Putamen (tissue), 1 donor: ENCODE measurements at regions not wholly inside any gene's neighbourhood (a gene's known extent, or its start where the extent isn't known, plus 50 kb on each side); places are given as distances from the start of the nearest gene placed in this dataset.

Experiments
- DNase-seq: peaks from one replicate; pipeline ENCODE4 v3.0.0-alpha.2; 2016; ENCODE audit warnings: low spot score

DNA sequence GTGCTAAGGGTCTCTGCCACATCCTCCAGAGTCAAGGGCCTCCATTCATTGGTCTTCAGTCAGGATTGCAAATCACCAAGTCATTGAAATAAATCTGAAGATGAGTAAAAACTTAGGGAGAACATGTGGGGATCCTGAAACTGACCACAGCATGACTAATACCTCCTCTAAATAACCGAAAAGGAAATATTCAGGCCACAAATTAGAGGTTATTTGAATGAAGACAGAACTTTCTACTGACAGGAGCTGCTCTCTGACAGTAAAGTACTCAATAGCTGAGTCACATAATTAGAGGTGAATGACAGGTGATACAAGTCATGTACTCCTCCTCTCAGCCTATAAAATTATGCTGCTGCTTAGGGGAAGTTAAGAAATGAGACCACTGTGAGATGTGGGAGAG lies 240.2 kb upstream of the F9 start:
- peak; percentile 0 for DNase-seq

DNA sequence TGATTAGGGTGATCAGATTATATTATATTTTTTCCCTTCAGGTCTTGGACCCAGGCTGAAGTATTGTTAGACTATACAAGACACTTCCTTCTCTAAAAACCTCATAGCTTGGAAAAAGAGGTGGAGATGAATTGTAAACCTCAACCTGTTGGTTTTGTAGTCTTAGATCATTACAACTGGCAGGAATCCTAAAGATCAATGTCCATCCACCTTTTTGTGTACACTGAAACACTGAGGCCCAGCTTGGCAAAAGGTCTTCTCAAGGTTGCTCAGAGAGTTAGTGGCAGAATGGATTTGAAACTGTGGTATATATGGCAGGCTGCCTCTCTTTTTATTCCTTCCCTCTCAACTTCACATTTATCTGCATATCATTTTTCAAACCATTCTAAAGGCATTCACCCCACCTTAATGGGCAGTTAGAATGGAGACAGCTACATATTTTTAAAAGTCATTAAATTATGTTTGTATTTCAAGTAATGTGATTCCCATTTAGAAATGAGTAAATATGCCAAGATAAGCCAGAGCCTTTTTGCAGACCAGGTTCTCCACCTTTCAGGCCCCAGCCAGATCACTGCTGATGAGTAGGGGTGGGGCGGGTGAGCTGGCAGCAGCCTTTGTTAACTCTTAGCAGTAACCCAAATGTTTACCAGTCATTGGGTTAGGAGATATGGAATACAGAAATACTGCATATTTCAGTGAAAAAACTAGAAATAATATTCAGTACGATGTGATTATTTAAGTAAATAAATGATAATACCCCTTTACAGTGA lies 243.2 kb upstream of the F9 start:
- DNase-seq: no peak

DNA sequence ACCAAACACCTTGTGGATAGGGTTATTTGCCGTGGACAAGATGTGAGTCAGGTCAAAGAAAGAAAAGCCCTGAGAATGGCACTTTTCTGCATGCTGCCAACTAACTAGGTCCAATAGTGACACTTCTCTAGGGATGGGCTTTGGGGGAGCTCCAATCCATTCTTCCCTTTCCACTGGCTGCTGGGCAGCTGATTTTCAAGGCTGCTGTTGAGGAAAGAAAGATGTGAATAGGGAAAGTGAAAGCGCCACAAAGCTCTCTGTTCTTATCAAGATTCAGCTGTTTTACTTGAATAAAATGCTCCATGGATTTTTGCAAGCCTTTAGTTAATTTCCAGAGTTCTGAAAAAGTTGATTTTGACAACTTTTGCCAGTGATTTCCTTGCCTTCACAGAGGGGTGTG lies 244.2 kb upstream of the F9 start:
- DNase-seq: no peak

DNA sequence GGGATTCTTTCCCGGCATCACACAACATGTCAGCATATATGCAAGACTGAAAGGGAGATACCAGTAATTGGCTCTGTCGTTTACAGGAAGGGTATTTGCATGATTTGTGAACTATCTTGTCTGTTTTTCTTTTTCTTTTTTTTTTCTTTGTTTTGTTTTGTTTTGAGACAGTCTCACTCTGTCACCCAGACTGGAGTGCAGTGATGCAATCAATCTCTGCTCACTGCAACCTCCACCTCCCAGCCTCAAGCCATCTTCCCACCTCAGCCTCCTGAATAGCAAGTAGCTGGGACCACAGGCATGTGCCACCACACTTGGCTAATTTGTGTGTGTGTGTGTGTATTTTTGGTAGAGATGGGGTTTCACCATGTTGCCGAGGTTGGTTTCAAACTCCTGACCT lies 262.7 kb upstream of the F9 start:
- no peak for DNase-seq

DNA sequence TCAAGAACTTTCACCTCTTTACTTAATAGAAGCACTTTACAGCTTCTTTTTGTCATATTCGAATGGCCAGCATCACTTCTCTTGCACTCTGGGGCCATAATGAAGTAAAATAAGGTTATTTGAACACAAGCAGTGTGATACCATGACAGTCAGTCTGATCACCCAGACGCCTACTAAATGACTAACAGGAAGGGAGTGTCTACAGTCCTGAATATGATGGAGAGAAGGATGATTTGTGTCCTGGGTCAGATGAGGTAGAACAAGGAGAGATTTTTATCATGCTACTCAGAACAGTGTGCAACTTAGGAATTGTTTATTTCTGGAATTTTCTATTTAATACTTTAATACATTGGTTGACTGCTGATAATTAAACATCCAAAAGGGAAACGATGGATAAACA lies 284.2 kb upstream of the F9 start:
- DNase-seq: no peak

DNA sequence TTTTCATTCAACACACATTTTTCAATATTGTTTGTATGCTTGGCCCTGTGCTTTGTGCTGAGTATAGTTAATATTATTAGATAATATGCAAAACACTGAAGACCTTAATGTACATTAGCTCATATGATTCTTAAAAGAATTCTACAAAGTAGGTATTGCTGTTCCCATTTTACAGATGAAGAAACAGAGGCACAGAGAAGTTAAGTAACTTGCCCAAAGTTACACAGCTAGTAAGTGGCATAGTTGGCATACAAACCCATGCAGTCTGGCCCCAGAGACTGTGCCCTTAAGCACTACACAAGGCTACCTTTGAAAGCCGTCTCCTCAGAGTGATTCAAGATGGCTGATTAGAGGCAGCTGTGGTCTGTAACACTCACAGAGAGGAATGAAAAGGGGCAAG lies 293.4 kb upstream of the F9 start:
- no peak for DNase-seq

DNA sequence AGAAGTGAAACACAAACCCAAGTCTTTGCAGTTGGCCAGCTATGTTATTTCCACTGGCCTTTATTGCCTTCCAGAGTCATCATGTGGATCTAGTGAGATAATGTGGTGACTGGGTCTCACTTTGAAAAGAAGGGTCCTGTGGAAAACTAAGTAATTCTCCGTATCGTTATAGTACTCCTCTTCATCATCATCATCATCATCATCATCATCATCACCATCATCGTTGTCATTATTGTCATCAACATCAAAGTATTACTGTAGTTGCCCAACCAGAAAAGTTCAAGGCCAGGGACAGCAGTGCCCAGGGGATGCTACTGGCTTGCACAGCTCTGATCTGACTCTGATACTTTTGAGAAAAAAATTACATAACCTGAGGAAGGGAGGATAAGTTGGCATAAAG lies 295.6 kb upstream of the F9 start:
- no peak for DNase-seq

DNA sequence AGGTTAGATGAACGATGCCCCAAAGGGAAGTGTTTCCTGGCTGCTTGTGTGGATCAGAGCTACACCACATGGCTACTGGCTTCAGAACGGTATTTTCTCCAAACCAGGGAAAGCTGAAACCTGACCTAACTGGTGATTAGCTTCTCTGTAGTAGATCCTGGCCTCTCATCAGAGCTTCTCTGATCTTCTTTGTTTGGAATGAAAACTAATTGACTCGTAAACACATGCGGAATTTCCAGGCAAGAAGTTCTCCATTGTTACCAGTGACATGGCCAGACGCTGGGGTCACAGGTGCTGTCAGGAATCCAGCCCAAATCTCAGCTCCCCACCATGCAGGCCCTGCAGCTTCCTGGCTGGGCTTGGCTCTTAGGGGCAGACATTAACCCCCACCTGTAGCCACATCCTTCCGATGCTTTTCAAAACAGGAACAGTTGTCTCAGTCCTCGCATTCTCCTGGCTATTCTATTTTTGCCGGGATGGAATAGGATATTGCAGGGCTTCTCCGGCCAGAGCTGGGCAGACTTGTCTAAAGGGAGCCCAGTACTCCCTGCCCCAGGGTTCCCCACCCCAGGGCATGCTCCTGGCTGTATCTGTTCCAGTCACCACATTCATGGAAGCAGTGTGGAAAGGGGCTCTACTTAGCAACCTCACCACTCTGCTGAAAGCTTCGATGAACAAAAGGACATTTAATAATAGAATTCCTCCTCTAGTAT lies 305.4 kb upstream of the F9 start:
- DNase-seq: no peak

DNA sequence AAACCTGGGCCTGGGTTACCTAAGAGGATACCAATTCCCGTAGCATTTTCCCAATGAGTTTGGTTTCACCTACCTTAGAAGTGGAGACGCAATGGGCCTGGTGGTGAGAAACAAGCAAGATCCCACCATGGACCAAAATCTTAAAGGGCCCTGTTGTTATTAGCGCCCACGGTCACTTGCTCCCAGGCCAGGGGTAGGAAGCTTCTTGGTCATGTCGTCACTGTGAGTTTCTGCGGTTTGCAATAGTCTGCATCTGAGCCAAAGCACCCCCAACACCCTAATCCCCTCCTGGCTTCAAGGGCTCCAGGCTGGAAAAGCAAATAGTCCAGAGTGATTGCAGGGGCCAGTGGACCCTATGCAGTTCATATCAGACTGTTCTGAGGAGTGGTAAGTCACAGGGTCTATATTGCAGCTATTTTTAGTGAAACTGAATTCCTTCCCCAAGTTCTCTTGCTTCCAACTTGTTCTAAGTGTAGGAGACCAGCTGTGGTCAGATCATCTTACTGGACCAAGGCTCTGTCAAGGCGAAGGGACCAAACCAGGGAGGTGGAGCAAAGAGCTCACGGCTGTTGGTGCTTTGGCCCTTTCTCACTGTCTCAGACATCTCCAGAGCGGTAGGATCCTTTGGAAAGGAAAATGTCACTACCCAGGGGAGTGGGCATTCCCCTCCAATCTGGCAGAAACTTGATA lies 307.9 kb upstream of the F9 start:
- DNase-seq: no peak

DNA sequence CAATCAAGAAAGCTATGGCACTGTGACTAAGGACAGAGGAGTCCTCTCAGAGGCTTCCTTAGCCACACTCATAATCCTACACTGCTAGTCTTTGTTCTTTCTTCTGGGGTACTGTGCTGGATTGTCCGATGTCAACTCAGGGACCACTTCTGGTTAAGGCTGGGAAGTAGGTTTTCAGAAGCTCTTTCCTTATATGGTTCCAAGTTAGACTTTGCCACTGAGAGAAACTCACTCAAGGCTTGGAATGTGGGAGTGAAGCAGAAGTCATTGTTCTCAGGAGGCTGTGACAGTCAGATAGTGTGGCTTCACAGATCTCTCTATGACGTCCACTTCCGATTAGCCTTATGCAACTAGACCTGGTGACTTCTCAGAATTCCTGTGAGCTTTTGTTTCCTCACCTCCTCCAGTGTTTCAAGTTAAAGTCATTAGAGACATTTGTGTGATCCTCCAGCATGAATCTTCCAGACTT lies 317.3 kb upstream of the F9 start:
- DNase-seq: no peak

DNA sequence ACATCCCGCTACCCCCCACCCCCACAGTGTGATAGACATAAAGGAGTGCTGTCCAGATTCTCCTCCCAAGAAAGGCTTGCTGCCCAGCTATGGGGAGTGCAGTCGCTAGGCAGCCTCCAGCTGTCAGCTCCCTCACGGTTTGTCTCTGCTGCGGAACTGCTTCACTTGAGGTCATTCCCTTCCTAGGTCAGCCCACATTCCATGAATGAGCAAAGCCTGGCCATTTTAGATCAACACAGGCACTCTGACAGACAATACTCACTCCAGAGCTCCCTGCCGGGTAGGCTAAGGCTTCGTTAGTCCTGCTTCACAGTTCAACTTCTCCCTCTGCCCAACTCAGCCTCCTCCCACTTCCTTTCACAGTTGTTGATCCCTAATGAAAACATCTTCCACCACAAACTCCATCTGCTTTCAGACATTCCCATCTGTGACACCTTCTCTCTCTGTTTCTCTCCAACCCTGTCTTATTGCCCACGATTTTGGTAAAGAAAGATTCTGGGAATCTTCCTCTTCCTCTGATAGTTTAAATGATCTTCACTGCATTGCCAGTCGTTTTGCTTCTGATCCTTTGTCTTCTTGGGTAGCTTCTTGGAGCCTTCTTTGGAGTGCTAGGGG lies 318.9 kb upstream of the F9 start:
- no peak for DNase-seq

DNA sequence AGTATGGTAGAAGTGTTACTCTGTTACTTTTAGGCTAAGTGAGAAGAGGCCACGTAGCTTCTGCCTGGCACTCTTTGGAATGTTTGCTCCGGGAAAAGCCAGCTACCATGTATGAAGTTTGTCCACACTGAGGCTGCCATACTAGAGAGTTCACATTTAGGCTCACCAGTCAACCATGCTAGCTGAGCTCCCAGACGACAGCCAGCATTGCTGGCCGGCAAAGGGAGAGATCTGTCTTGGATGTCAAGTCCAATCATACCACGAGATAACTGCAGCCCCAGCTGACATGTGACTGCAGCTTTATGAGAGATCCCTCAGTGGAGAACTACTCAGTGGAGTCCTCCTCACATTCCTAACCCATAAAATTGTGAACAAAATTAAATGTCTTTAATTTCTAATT lies 321.2 kb upstream of the F9 start:
- no peak for DNase-seq

DNA sequence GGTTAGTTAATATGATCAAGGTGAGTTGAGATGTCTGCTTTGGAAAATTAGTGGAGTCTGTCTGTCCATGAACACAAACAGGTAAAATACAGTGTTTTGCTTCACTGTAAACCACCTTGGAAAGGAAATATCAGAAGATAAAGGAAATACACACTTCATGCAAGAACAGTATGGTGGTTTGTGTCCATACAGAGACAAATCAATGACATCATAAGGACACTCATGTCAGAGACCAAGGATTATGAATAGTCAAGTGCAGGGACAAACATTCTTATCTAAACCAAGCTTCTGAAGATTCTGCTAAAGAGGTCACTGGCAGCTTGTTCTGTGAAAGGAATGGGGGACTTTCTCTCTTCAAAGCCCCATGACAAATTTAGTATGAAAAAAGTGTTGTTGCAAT lies 322.9 kb upstream of the F9 start:
- no peak for DNase-seq

DNA sequence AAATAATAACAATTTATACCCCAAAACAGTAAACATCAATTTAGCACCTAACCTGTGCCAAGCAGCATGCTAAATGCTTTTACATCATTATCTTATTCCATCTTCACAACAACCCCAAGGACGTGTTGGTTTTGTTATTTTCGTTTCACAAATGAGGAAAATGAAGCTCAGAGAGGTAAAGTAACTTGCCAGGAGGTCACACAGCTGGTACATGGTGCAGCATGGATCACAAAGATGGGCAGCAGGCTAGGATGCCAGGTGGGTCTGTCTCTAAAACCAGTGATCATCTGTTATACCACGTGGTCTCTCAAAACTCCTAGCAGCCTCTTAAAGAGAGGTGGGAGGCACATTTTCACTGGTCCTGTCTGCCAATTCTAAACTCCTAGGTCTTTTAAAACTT lies 323.6 kb upstream of the F9 start:
- DNase-seq: no peak

DNA sequence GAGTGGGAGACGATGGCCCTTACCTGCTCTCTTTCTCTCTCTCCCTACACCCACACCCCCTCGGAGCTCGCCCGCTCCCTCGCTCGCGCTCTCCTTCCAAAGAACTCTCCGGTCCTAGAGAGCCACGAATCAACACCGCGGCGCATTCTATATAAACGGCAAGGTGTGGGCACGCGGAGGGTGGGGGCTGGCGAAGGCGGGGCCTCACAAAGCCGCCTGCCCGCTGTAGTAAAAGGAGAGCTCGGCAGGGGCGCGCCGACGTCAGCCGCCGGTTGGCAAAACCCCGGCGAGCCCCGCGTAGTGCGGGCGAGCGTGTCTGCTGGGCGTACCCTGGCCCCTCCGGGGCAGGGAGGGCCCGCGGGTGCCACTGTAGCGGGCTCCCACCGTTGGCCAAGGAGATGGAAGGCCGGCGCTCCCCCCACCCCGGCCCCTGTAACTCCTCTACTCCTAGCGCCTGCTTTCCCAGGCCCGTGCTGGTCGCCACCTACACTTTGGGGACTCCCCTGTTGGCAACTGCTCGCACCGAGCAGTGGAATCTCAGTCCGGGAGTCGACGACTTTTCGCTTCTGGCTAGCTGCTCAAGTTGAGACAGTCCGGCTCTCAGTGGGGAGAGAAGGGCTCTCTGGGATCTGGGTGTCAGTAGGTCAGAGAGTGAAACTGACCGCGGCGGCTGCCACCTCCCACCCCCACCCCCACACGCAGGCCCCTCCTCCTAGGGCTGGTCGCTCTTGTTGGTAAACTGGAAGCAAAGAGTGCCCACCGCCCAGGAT lies 325.5 kb upstream of the F9 start:
- no peak for DNase-seq

DNA sequence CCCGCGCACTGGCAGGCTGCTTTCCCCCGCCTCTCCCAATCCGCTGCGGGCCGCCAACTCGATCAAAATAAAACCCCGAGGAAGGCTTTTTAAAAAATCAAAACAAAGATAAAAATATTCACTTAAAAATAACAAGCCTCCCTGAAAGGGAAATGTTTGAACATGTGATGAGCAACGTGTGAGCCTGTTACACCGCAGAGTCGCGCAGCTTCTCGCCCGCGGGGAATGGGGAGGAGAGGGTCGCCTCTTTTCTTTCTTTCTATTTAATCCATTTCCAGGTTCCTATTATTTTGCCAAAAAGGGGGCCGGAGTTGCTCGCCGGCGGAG lies 326.0 kb upstream of the F9 start:
- DNase-seq: no peak

DNA sequence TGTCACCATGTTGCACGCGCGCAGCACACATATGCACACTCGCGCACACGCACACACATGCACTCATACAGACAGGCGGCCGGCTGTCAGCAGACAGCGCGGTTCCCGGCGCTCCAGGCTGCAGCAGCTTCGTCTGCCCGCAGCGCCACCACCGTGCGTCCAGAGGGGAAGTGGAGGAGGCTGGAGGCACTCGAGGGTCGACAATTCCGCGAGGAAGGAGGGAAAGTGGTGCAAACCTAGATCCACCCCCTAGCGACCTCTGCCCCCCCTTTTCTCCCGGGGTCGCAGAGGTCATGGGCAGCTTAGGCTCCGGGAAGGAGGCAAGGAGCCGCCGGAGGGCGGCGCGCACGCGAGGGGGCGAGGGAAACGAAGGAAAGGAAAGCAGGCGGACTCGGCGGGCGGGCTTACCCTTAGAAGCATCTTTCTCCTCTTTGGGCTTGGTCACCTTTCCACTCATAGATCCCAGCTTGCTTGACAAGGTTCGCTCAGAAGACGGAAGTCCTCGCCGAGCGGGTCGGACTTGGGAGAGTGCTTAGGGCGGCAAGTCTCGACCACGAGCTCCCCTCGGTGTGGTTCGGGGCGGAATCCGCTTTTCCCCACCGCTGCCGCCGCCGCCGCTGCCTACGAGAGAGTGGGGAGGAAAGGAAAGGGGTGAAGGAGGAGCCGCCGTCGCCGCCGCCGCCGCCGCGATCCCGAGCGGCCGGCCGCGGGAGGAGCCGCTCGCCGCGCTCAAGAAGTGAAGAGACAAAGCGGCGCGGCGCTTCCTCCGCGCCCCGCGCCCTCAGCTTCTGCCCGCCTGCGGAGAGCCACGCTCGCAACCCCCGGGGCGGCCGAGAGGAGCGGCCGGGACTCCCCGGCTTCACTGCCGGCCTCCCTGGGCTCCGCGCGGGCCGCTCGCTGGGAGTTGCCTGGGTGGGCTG lies 326.6 kb upstream of the F9 start:
- no peak for DNase-seq

DNA sequence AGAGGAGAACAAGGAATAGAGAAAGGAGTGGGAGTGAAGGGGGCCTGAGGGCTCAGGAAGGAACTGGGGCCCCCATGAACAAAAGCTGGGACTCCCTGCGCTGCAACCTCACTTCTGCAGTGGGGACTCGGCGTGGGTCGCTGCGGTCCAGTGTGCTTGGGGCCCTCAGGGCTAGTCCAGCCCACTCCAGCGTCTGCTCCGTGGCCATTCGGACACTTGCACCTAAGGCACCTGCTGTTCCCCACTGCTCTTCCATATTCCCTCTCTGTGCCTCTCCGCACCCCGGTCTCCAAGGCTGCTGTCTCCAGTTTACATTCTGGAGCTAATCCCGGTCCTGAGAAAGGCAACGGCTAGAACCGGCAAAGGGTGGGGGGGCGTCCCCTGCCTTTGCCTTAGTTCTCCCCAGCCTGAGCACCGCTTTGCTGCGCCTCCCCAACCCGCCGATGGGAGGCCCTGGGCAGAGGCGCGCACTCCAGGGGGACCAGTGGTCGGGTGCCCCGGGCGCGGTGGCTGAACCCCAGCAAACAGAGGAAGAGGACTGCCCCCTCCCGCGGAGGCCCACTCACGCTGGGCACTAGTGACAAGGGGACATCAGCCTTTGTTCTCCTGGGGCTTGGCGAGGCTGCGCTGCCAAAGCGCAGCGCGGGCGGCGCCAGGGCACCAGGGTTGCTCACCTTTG lies 327.7 kb upstream of the F9 start:
- no peak for DNase-seq

DNA sequence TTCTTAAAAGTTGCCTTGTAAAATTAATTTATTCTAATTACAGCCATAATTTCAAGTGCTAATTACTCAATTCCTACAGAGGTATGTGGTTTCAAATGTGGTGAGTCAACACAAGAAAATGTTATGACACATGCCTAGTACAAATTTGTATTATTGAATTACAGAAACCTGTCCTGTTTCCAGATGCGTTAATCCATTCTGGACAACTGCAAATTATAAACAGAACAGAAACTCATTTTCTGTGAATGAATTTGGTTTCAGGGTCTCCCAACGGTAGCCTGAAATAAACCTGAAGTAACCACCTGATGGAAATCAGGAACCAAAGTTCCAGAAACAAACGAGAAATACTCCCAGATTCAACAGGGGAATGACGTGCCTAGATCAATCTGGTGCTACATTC lies 328.6 kb upstream of the F9 start:
- DNase-seq: no peak

DNA sequence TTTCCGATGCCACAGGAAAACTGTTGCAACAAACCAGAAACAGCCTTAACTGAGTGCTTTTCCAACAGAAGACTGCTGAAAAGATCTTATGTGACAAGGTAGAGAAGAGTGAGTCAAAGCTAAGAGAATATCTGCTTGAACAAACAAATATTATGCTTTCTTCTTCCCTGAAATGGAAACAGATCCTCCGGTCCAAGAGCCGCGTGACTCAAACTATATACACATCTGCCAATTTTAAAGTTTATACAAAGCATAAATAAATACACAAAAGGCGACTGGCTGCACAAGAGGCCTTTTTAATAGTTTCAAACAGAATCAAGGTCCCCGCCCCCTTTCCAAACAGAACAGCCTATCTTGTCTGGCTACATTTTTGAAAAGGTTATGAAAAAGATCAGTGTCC lies 329.7 kb upstream of the F9 start:
- DNase-seq: no peak

DNA sequence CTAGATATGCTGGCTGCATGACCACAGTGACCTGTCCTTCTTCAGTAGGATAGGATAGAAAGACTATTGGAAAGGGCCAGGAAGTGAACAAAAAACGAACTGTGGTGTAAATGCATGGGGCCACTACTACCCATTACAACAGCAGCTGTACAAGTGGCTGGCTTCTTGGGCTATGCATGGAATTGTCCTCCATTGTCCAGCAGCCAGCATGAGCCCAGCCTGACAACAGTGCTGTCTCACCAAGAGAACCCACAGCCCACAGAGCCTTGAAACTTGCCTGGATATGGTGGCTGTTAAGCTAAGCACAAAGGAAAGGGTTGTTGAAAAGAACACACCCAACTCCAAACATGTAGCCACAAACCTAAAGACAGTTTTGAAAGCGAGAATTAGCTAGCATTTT lies 330.2 kb upstream of the F9 start:
- no peak for DNase-seq
